HCT116 (cell line): ENCODE measurements at regions not wholly inside any gene's neighbourhood (a gene's known extent, or its start where the extent isn't known, plus 50 kb on each side); places are given as distances from the start of the nearest gene placed in this dataset.
A peak's percentile ranks its signal among the peaks of the same experiment; 100 is the strongest.

Experiments
- ATAC-seq: fragments of 200-7000 bp; cut with Tn5 transposase; 2 replicates; pipeline ENCODE4 v1.9.1; 2020; ENCODE audit warnings: mild to moderate bottlenecking, moderate library complexity
- BruUV-seq: library from RNA; stranded (reverse); fragments of 400-500 nt; replicated peaks from 2 replicates; lab custom pipeline; 2021; lab: Mats Ljungman, UMichigan
- CTCF ChIA-PET: fragments of 300-600 bp; sonication (Branson Sonifier 250); formaldehyde crosslinking; loops from one replicate; lab custom pipeline; 2021; ENCODE audit warnings: antibody characterized with exemption; lab: Charles Lee
- POLR2A ChIA-PET: fragments of 300-600, 350-600 bp; sonication (Branson Sonifier 250); formaldehyde crosslinking; loops from one replicate; lab custom pipeline; 2021; ENCODE audit warnings: antibody characterized with exemption; lab: Charles Lee
- RAD21 ChIA-PET, 2 experiments: fragments of 300-600 bp; sonication (Branson Sonifier 250); formaldehyde crosslinking; loops; one replicate each; lab custom pipeline; 2023; ENCODE audit warnings: low total read pairs in 2 of 2; ENCODE audit not compliant: uncharacterized antibody in 2 of 2, unreplicated experiment in 2 of 2, low non-redundant PET in 1 of 2; lab: Charles Lee
- DNase-seq: peaks from one replicate; pipeline ENCODE4 v3.0.0-alpha.2; 2010; ENCODE audit warnings: low read depth, low spot score
- H2AFZ ChIP-seq: fragments of 200-600 bp; shearing (Covaris generic), sonication (generic); 2 replicates; pipeline ENCODE4 v1.6.1; 2017; ENCODE audit warnings: low read depth, mixed run types, mixed read lengths, antibody characterized with exemption, low read length; ENCODE audit not compliant: poor library complexity, severe bottlenecking
- H3K27ac ChIP-seq: 2 replicates; pipeline ENCODE4 v1.5.1; 2012; ENCODE audit warnings: low read depth, low read length
- H3K27me3 ChIP-seq: fragments of 200-600 bp; sonication (generic); 2 replicates; pipeline ENCODE4 v1.6.1; 2016; ENCODE audit warnings: mixed run types, low read length, mixed read lengths; ENCODE audit not compliant: insufficient read depth
- H3K36me3 ChIP-seq, 2 experiments: fragments of 200-500 bp in 1 of 2; fragments of 200-600 bp in 1 of 2; sonication (Bioruptor generic) in 1 of 2; sonication (generic) in 1 of 2; 2 replicates each; pipeline versions ENCODE4 v1.5.1 to v1.6.1; 2014 to 2016; ENCODE audit warnings: low read length in 2 of 2, inconsistent platforms in 1 of 2, mixed read lengths in 1 of 2, mixed run types in 1 of 2; ENCODE audit not compliant: insufficient read depth in 2 of 2, control insufficient read depth in 1 of 2
- H3K4me1 ChIP-seq, 2 experiments: fragments of 200-600 bp in 1 of 2; sonication (generic) in 1 of 2; 2 replicates each; pipeline versions ENCODE4 v1.5.1 to v1.6.1; 2012 to 2017; ENCODE audit warnings: low read length in 2 of 2, inconsistent platforms in 1 of 2, mild to moderate bottlenecking in 1 of 2, mixed read lengths in 1 of 2, mixed run types in 1 of 2, moderate library complexity in 1 of 2; ENCODE audit not compliant: insufficient read depth in 2 of 2, control insufficient read depth in 1 of 2
- H3K4me2 ChIP-seq: fragments of 200-600 bp; sonication (generic); 2 replicates; pipeline ENCODE4 v1.6.1; 2017; ENCODE audit warnings: mixed run types, low read length, mixed read lengths
- H3K4me3 ChIP-seq, 2 experiments: fragments of 200-600 bp in 1 of 2; sonication (generic) in 1 of 2; replicated peaks in 1 of 2; 2 replicates each; pipeline ENCODE4 v1.5.1; 2011 to 2016; ENCODE audit warnings: low read length in 2 of 2, control low read depth in 1 of 2, low read depth in 1 of 2, mild to moderate bottlenecking in 1 of 2, mixed read lengths in 1 of 2, mixed run types in 1 of 2
- H3K79me2 ChIP-seq: fragments of 200-600 bp; sonication (generic); 2 replicates; pipeline ENCODE4 v1.6.1; 2017; ENCODE audit warnings: mild to moderate bottlenecking, mixed run types, low read length, moderate library complexity, mixed read lengths; ENCODE audit not compliant: insufficient read depth
- H3K9ac ChIP-seq: fragments of 200-600 bp; sonication (generic); 2 replicates; pipeline ENCODE4 v1.6.1; 2016; ENCODE audit warnings: low read length, mixed read lengths
- H3K9me2 ChIP-seq: fragments of 200-600 bp; sonication (generic), shearing (Covaris generic); 2 replicates; pipeline ENCODE4 v1.6.1; 2017; ENCODE audit warnings: mixed run types, mild to moderate bottlenecking, moderate library complexity; ENCODE audit not compliant: insufficient read depth
- H3K9me3 ChIP-seq, 2 experiments: fragments of 200-500 bp in 1 of 2; fragments of 200-600 bp in 1 of 2; sonication (Bioruptor generic) in 1 of 2; sonication (generic) in 1 of 2; 2 replicates each; pipeline ENCODE4 v1.6.1; 2014 to 2017; ENCODE audit warnings: low read length in 2 of 2, mixed read lengths in 2 of 2, inconsistent platforms in 1 of 2, low read depth in 1 of 2, mild to moderate bottlenecking in 1 of 2, mixed run types in 1 of 2, moderate library complexity in 1 of 2; ENCODE audit not compliant: control insufficient read depth in 1 of 2, insufficient read depth in 1 of 2
- H4K20me1 ChIP-seq: fragments of 200-600 bp; sonication (generic), shearing (Covaris generic); 2 replicates; pipeline ENCODE4 v1.6.1; 2017; ENCODE audit warnings: mixed run types, mild to moderate bottlenecking, moderate library complexity; ENCODE audit not compliant: insufficient read depth
- ATF3 ChIP-seq: IDR thresholded peaks from 2 replicates; pipeline ENCODE4 v1.6.1; 2012
- CBX3 ChIP-seq: IDR thresholded peaks from 2 replicates; pipeline ENCODE4 v1.6.1; 2012; ENCODE audit warnings: low read depth
- CEBPB ChIP-seq: IDR thresholded peaks from 2 replicates; pipeline ENCODE4 v1.6.1; 2012; ENCODE audit warnings: low read depth
- EGR1 ChIP-seq: IDR thresholded peaks from 2 replicates; pipeline ENCODE4 v1.6.1; 2012; ENCODE audit warnings: low read depth
- ELF1 ChIP-seq: IDR thresholded peaks from 2 replicates; pipeline ENCODE4 v1.6.1; 2012; ENCODE audit warnings: low read depth, borderline replicate concordance
- EZH2 ChIP-seq: fragments of 200-600 bp; sonication (generic); IDR thresholded peaks from 2 replicates; pipeline ENCODE4 v1.6.1; 2017; ENCODE audit warnings: antibody characterized with exemption, mixed run types
- EZH2phosphoT487 ChIP-seq: fragments of 200-600 bp; IDR thresholded peaks from 2 replicates; pipeline ENCODE4 v1.6.1; 2018; ENCODE audit warnings: antibody characterized with exemption, borderline replicate concordance
- POLR2A ChIP-seq: IDR thresholded peaks from 2 replicates; pipeline ENCODE4 v1.7.0; 2011; ENCODE audit warnings: borderline replicate concordance; ENCODE audit not compliant: insufficient read depth, insufficient read length; ENCODE audit errors: extremely low read depth
- SIN3A ChIP-seq: IDR thresholded peaks from 2 replicates; pipeline ENCODE4 v1.6.1; 2012; ENCODE audit warnings: low read depth
- ZFX ChIP-seq: fragments of 450-650 bp; IDR thresholded peaks from 2 replicates; pipeline ENCODE4 v1.6.1; 2017
- intact Hi-C: fragments of 100-400 bp; cut with micrococcal nuclease; formaldehyde crosslinking; loops from 2 replicates; pipeline ENCODE4 v1.10.0; 2022

GRCh38 chr12:67068761-67069450 lies 200.3 kb upstream of the CAND1 start (continued):
- TF ChIP-seq EZH2phosphoT487 = no peak

GRCh38 chr12:67069451-67070306 lies 199.5 kb upstream of the CAND1 start:
- Histone ChIP-seq H3K27ac (no peak overlapping the region), H3K79me2 (no peaks in the 10 kb centered on the region), H4K20me1 (no peaks in the 10 kb centered on the region), H3K36me3 (no peaks in the 10 kb centered on the region), H3K4me3 (peak overlapping the region; percentile 25 to 46), H2AFZ (no peak overlapping the region), H3K27me3 (peaks cover 37% of the 10 kb centered on the region), H3K4me2 (peak overlapping the region; percentile 62), H3K9me3 (no peaks in the 10 kb centered on the region), H3K4me1 (peaks cover 0 to 3% of the 10 kb centered on the region in 2 experiments; a peak in 2 of 4 replicates), H3K9me2 (no peaks in the 10 kb centered on the region), H3K9ac (no peak overlapping the region)
- ChIA-PET CTCF (no interaction called here), RAD21 (no interaction called here), POLR2A (no interaction called here)
- no peak for TF ChIP-seq POLR2A
- TF ChIP-seq EGR1 = no peak
- no peak for TF ChIP-seq ELF1
- no peak for TF ChIP-seq EZH2
- TF ChIP-seq ATF3 = no peak
- no peak for TF ChIP-seq CEBPB
- TF ChIP-seq ZFX = no peak
- TF ChIP-seq CBX3 = no peak
- TF ChIP-seq SIN3A = no peak
- intact Hi-C loops = no loop called here
- no TSS peak for BruUV-seq
- DNase-seq = no peak
- ATAC-seq = peak; percentile 72
